WERI-Rb-1 (cell line): ENCODE measurements at regions not wholly inside any gene's neighbourhood (a gene's known extent, or its start where the extent isn't known, plus 50 kb on each side); places are given as distances from the start of the nearest gene placed in this dataset.

Experiments
- DNase-seq: peaks from one replicate; pipeline ENCODE4 v3.0.0-alpha.2; 2020
- H3K27ac ChIP-seq: fragments of 250-450 bp; sonication (Bioruptor Pico); 2 replicates; pipeline ENCODE4 v1.5.1; 2020; ENCODE audit warnings: mild to moderate bottlenecking, moderate library complexity
- H3K27me3 ChIP-seq: fragments of 250-450 bp; sonication (Bioruptor Pico); 2 replicates; pipeline ENCODE4 v1.5.1; 2021; ENCODE audit warnings: mild to moderate bottlenecking, low read depth, moderate library complexity; ENCODE audit not compliant: insufficient read depth, severe bottlenecking
- H3K36me3 ChIP-seq: fragments of 250-450 bp; sonication (Bioruptor Pico); 2 replicates; pipeline ENCODE4 v1.5.1; 2020; ENCODE audit warnings: mild to moderate bottlenecking, moderate library complexity
- H3K4me3 ChIP-seq: 2 replicates; pipeline ENCODE4 v1.5.1; 2011; ENCODE audit warnings: low read depth, mild to moderate bottlenecking, control low read depth, low read length
- H3K9me3 ChIP-seq: fragments of 250-450 bp; sonication (Bioruptor Pico); 2 replicates; pipeline ENCODE4 v1.5.1; 2021; ENCODE audit warnings: mild to moderate bottlenecking, moderate library complexity; ENCODE audit not compliant: severe bottlenecking
- CTCF ChIP-seq: IDR thresholded peaks from 2 replicates; pipeline ENCODE4 v1.5.1; 2011; ENCODE audit warnings: low read depth, mild to moderate bottlenecking, control low read depth, inconsistent platforms, low read length

GRCh38 chr4:170391066-170391740, 301.4 kb upstream of the AADAT start:
- TF ChIP-seq CTCF = no peak
- Histone ChIP-seq H3K9me3 (no peaks in the 10 kb centered on the region), H3K27ac (no peak overlapping the region), H3K27me3 (no peaks in the 10 kb centered on the region), H3K4me3 (no peak overlapping the region), H3K36me3 (no peaks in the 10 kb centered on the region)
- peak; percentile 59 for DNase-seq

GRCh38 chr4:170389411-170389810, 299.7 kb upstream of the AADAT start:
- no peak for DNase-seq
- Histone ChIP-seq H3K36me3 (no peaks in the 10 kb centered on the region), H3K27ac (no peak overlapping the region), H3K27me3 (no peaks in the 10 kb centered on the region), H3K4me3 (no peak overlapping the region), H3K9me3 (peaks cover 2% of the 10 kb centered on the region)
- TF ChIP-seq CTCF = no peak

- no peaks in the 10 kb centered on the region for H3K27me3 ChIP-seq
- no peak overlapping the region for H3K4me3 ChIP-seq
- no peak for DNase-seq
- no peak for TF ChIP-seq CTCF
- no peaks in the 10 kb centered on the region for H3K36me3 ChIP-seq
- H3K9me3 ChIP-seq = peaks cover 2% of the 10 kb centered on the region
- H3K27ac ChIP-seq = no peak overlapping the region
Observed at GRCh38 chr4:170388255-170388654, 298.5 kb upstream of the AADAT start.

- TF ChIP-seq CTCF = no peak
- Histone ChIP-seq H3K27ac (no peak overlapping the region), H3K36me3 (no peaks in the 10 kb centered on the region), H3K9me3 (peaks cover 2% of the 10 kb centered on the region), H3K4me3 (no peak overlapping the region), H3K27me3 (no peaks in the 10 kb centered on the region)
- DNase-seq = no peak
Observed at GRCh38 chr4:170386971-170387370, 297.2 kb upstream of the AADAT start.

GRCh38 chr4:170386511-170386910, 296.8 kb upstream of the AADAT start:
- no peaks in the 10 kb centered on the region for H3K27me3 ChIP-seq
- no peak for DNase-seq
- H3K4me3 ChIP-seq = no peak overlapping the region
- no peaks in the 10 kb centered on the region for H3K36me3 ChIP-seq
- H3K27ac ChIP-seq = no peak overlapping the region
- peaks cover 2% of the 10 kb centered on the region for H3K9me3 ChIP-seq
- TF ChIP-seq CTCF = no peak

GRCh38 chr4:170374770-170375169, 285.0 kb upstream of the AADAT start:
- DNase-seq = peak; percentile 58
- peak; percentile 85 for TF ChIP-seq CTCF

More at GRCh38 chr4:170374770-170375169, 285.0 kb upstream of the AADAT start:
- Histone ChIP-seq H3K27me3 (no peaks in the 10 kb centered on the region), H3K27ac (no peak overlapping the region), H3K9me3 (no peaks in the 10 kb centered on the region), H3K4me3 (no peak overlapping the region), H3K36me3 (no peaks in the 10 kb centered on the region)
